Heart left ventricle (tissue), 16 donors: ENCODE measurements at regions not wholly inside any gene's neighbourhood (a gene's known extent, or its start where the extent isn't known, plus 50 kb on each side); places are given as distances from the start of the nearest gene placed in this dataset.

Experiments used
- ATAC-seq, 4 donors: fragments of 200-7000 bp; cut with Tn5 transposase; one replicate each; pipeline ENCODE4 v1.9.1; 2020 to 2022; ENCODE audit warnings: moderate library complexity in 4 of 4, mild to moderate bottlenecking in 3 of 4, moderate number of reproducible peaks in 1 of 4
- DNase-seq, 5 donors: peaks; one replicate each; pipeline ENCODE4 v3.0.0-alpha.2; 2020
- H3K27ac ChIP-seq, 12 donors: fragments of 200-600 bp; sonication (generic) in 4 of 12; one replicate each; pipeline versions ENCODE4 v1.5.0 to v1.8.0; 2016 to 2022; ENCODE audit warnings: mild to moderate bottlenecking in 2 of 12
- H3K27me3 ChIP-seq, 9 donors: fragments of 200-600 bp; sonication (generic) in 2 of 9; one replicate each; pipeline versions ENCODE4 v1.5.1 to v1.8.0; 2016 to 2022; ENCODE audit warnings: mild to moderate bottlenecking in 3 of 9
- H3K36me3 ChIP-seq, 9 donors: fragments of 200-600 bp; sonication (generic) in 2 of 9; one replicate each; pipeline versions ENCODE4 v1.5.0 to v1.8.0; 2018 to 2022; ENCODE audit warnings: mild to moderate bottlenecking in 2 of 9
- H3K4me1 ChIP-seq, 12 donors: fragments of 200-600 bp; sonication (generic) in 4 of 12; one replicate each; pipeline versions ENCODE4 v1.5.0 to v1.8.0; 2016 to 2022; ENCODE audit warnings: mild to moderate bottlenecking in 3 of 12
- H3K4me3 ChIP-seq, 12 donors: fragments of 200-600 bp; sonication (generic) in 4 of 12; one replicate each; pipeline versions ENCODE4 v1.5.0 to v1.8.0; 2017 to 2022; ENCODE audit warnings: mild to moderate bottlenecking in 9 of 12, moderate library complexity in 4 of 12
- H3K9me3 ChIP-seq, 12 donors: fragments of 200-600 bp; sonication (generic) in 4 of 12; one replicate each; pipeline versions ENCODE4 v1.5.0 to v1.8.0; 2016 to 2022; ENCODE audit warnings: mild to moderate bottlenecking in 1 of 12
- POLR2A ChIP-seq, 2 donors: fragments of 450-650 bp; IDR thresholded peaks; one replicate each; pipeline ENCODE4 v1.6.1; 2017; ENCODE audit warnings: antibody characterized with exemption in 2 of 2, mild to moderate bottlenecking in 2 of 2, moderate library complexity in 2 of 2
- WGBS, 4 donors: extraction: QIAGEN DNeasy Blood & Tissue Kit in 2 of 4; methylation state at CpG; one replicate each; pipeline versions ENCODE4 v1.1.5 to v1.1.7; 2013 to 2018; 5-methylcytosine and 5-hydroxymethylcytosine counted together
- intact Hi-C, 10 donors: fragments of 100-400 bp; cut with DNase I; formaldehyde crosslinking; loops; one replicate each; pipeline versions ENCODE4 v1.11.1 to v1.14.2; 2022
- TF ChIP-seq, protein P1 (sequence below), 12 donors: fragments of 200-600 bp; sonication (generic) in 4 of 12; IDR thresholded peaks; one replicate each; pipeline versions ENCODE4 v1.5.0 to v1.8.0; 2018 to 2022; ENCODE audit warnings: antibody characterized with exemption in 12 of 12, mild to moderate bottlenecking in 5 of 12
- donor health status: ischemic (EF 13 %, LVEDD 7.1; RV severe dilation, severe dysfunction).
- donor health status: healthy with polysubstance abuse.
- donor health status: DM: no; HTN: yes; CAD: no.
- donor health status: DM: no; HTN: no; CAD: no.
- donor health status: ischemic (EF 25% LVEDD 6.9; RV normal size, moderate dysfunction).
- donor health status: ischemic (EF 25% LVEDD 5.7; RV mildly dilated, moderate dysfunction).
- donor health status: healthy.
- donor health status: DM: yes; HTN: yes; CAD: no.
- donor health status: ischemic (EF 35%, LVEDD 5.7; RV mildly dilated, moderate dysfunction).
- donor health status: nonischemic (EF 11% LVEDD 7.7; RV severe dilation, severe dysfunction).
- donor health status: DM: yes; HTN: yes; CAD: no.
- donor health status: PGD.
- donor health status: ischemic (EF 29% LVEDD 5.4; RV normal size, mild dysfunction).
- donor health status: nonischemic (EF 23%, LVEDD 6.1; RV moderate dilation, normal function).

DNA sequence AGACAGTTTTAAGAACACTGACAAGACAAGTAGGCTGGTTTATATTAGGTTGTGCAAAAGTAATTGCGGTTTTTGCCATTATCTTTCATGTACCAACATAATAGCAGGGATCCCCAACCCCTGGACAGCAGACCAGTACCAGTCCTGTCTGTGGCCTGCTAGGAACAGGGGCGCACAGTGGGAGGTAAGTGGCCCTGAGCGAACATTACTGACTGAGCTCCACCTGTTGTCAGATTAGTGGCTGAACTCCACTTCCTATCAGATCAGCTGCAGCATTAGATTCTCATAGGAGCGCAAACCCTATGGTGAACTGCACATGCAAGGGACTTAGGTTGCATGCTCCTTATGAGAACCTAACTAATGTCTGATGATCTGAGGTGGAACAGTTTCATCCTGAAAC is 921.9 kb downstream of the CCDC85A start:
- Histone ChIP-seq H3K9me3 (peaks cover 0 to 36% (median 9%) of the 10 kb centered on the region in 12 donors), H3K27ac (no peak overlapping the region), H3K27me3 (no peaks in the 10 kb centered on the region), H3K36me3 (no peaks in the 10 kb centered on the region), H3K4me3 (no peak overlapping the region), H3K4me1 (no peaks in the 10 kb centered on the region)
- intact Hi-C loops: no loop called here
- ATAC-seq (no peak), DNase-seq (no peak)
- no peak for TF ChIP-seq POLR2A (IDR thresholded peaks at IDR 0.05)
- TF ChIP-seq, protein P1, sequence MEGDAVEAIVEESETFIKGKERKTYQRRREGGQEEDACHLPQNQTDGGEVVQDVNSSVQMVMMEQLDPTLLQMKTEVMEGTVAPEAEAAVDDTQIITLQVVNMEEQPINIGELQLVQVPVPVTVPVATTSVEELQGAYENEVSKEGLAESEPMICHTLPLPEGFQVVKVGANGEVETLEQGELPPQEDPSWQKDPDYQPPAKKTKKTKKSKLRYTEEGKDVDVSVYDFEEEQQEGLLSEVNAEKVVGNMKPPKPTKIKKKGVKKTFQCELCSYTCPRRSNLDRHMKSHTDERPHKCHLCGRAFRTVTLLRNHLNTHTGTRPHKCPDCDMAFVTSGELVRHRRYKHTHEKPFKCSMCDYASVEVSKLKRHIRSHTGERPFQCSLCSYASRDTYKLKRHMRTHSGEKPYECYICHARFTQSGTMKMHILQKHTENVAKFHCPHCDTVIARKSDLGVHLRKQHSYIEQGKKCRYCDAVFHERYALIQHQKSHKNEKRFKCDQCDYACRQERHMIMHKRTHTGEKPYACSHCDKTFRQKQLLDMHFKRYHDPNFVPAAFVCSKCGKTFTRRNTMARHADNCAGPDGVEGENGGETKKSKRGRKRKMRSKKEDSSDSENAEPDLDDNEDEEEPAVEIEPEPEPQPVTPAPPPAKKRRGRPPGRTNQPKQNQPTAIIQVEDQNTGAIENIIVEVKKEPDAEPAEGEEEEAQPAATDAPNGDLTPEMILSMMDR (IDR thresholded peaks at IDR 0.05): no peak
- 77 to 80% (median 79%) methylated on average over 4 of the region's 4 CpGs for WGBS, 4 donors

DNA sequence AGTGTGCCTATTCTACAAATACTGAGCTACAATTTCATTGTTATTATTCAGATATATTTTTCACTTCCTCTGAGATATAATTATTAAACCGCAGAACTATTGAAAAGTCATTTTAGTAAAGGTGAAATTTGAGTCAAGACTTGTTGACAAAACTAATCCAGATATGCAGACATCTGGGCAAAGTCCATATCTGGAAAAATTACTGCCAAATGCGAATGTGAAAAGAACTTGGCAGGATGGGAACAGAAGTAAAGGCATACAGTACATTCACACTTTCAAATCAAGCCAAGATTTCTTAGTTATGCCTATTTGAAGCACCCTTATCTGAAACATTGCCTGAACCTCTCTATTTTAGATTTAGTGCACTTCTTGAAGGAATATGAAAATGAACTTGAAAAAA is 923.6 kb downstream of the CCDC85A start:
- no peak for TF ChIP-seq POLR2A (IDR thresholded peaks at IDR 0.05)
- TF ChIP-seq, protein P1 (IDR thresholded peaks at IDR 0.05): no peak
- no peak for ATAC-seq
- intact Hi-C loops: no loop called here

DNA sequence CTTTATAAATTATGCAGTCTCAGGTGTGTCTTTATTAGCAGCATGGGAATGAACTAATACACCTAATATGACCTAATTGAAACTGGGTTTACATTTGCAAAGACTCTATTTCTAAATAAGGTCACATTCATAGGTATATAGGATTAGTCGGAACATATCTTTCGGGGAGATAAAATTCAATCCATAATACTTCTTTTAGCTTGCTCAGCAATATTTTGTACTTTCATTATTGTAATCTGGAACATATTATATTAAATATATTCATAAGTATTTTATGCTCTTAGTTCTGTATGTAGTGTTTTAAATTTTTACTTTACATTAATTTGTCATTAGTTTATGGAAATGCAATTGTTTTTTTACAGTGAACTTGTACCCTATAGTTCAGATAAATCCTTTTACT is 927.7 kb downstream of the CCDC85A start:
- Histone ChIP-seq H3K4me1 (no peaks in the 10 kb centered on the region), H3K4me3 (no peak overlapping the region), H3K27ac (no peak overlapping the region), H3K27me3 (no peaks in the 10 kb centered on the region), H3K9me3 (peaks cover 0 to 18% (median 2%) of the 10 kb centered on the region in 12 donors), H3K36me3 (no peaks in the 10 kb centered on the region)
- intact Hi-C loops: no loop called here
- WGBS, 4 donors: 95 to 96% (median 95%) methylated on average over 2 of the region's 2 CpGs
- DNase-seq: no peak
- no peak for TF ChIP-seq POLR2A (IDR thresholded peaks at IDR 0.05)
- TF ChIP-seq, protein P1 (IDR thresholded peaks at IDR 0.05): no peak
- no peak for ATAC-seq

More for the DNA sequence above, 923.6 kb downstream of the CCDC85A start:
- Histone ChIP-seq H3K36me3 (no peaks in the 10 kb centered on the region), H3K4me3 (no peak overlapping the region), H3K9me3 (peaks cover 0 to 27% (median 3%) of the 10 kb centered on the region in 12 donors), H3K27ac (no peak overlapping the region), H3K27me3 (no peaks in the 10 kb centered on the region), H3K4me1 (no peaks in the 10 kb centered on the region)
- 52 to 68% (median 56%) methylated on average over 2 of the region's 2 CpGs for WGBS, 4 donors
- DNase-seq: no peak

DNA sequence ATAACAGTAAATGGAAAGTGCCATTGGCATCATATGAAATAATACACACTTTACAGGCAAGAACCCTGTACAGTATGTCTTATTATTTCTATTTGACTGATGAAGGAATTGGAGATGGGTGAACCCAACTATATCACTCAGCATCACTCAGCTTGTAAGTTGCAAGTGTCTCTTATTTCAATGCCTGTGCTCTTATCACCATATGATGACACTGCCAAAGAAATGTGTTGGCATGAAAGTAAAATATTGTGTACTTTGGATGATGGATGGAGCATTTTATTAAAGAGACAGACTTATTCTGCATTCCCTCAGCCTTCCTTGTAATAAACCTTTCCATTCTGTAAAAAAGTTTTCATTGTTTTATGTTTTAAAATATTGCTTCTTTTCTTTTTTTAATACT is 927.5 kb upstream of the VRK2 start:
- no peak overlapping the region for H3K4me3 ChIP-seq
- no peak for DNase-seq
- H3K4me1 ChIP-seq: no peaks in the 10 kb centered on the region
- H3K27ac ChIP-seq: no peak overlapping the region
- peaks cover 0 to 6% (median 0%) of the 10 kb centered on the region in 12 donors for H3K9me3 ChIP-seq
- no peak for ATAC-seq
- intact Hi-C loops: no loop called here
- H3K36me3 ChIP-seq: no peaks in the 10 kb centered on the region
- no peak for TF ChIP-seq POLR2A (IDR thresholded peaks at IDR 0.05)
- TF ChIP-seq, protein P1 (IDR thresholded peaks at IDR 0.05): no peak
- no peaks in the 10 kb centered on the region for H3K27me3 ChIP-seq
